SU-DHL-6 (cell line): ENCODE measurements at regions not wholly inside any gene's neighbourhood (a gene's known extent, or its start where the extent isn't known, plus 50 kb on each side); places are given as distances from the start of the nearest gene placed in this dataset.

Source experiments
- H2AFZ ChIP-seq: fragments of 200-600 bp; sonication (generic); 2 replicates; pipeline ENCODE4 v1.6.1; 2014; ENCODE audit warnings: low read depth, mild to moderate bottlenecking, moderate library complexity, mixed read lengths, antibody characterized with exemption, low read length; ENCODE audit not compliant: severe bottlenecking
- H3F3A ChIP-seq: fragments of 200-600 bp; shearing (Covaris generic); 2 replicates; pipeline ENCODE4 v1.6.0; 2016; ENCODE audit warnings: antibody characterized with exemption, mild to moderate bottlenecking; ENCODE audit not compliant: insufficient read depth
- H3K27ac ChIP-seq: fragments of 200-600 bp; sonication (generic); 2 replicates; pipeline ENCODE4 v1.5.1; 2016; ENCODE audit warnings: low read depth, mild to moderate bottlenecking, low read length, moderate library complexity, mixed read lengths
- H3K27me3 ChIP-seq: fragments of 200-600 bp; sonication (generic), shearing (Covaris generic); 2 replicates; pipeline ENCODE4 v1.6.0; 2014; ENCODE audit warnings: mild to moderate bottlenecking, low read length
- H3K36me3 ChIP-seq: fragments of 200-600 bp; sonication (generic); 2 replicates; pipeline ENCODE4 v1.6.1; 2014; ENCODE audit warnings: mild to moderate bottlenecking, low read length, mixed read lengths
- H3K4me2 ChIP-seq: fragments of 300-600, 200-600 bp; shearing (Covaris generic), sonication (generic); 2 replicates; pipeline ENCODE4 v1.6.0; 2014; ENCODE audit warnings: low read length, low read depth, mild to moderate bottlenecking; ENCODE audit not compliant: poor library complexity, severe bottlenecking
- H3K4me3 ChIP-seq: fragments of 200-600 bp; sonication (generic); 2 replicates; pipeline ENCODE4 v1.5.1; 2014; ENCODE audit warnings: antibody characterized with exemption, low read length, mild to moderate bottlenecking, mixed read lengths; ENCODE audit not compliant: insufficient read depth, poor library complexity, severe bottlenecking
- H3K79me2 ChIP-seq: fragments of 200-600 bp; sonication (generic); 2 replicates; pipeline ENCODE4 v1.6.1; 2014; ENCODE audit warnings: mild to moderate bottlenecking, low read length, moderate library complexity; ENCODE audit not compliant: insufficient read depth
- H3K9ac ChIP-seq: fragments of 200-600 bp; sonication (generic); 2 replicates; pipeline ENCODE4 v1.7.0; 2014; ENCODE audit warnings: mild to moderate bottlenecking, low read length
- H3K9me2 ChIP-seq: fragments of 200-600 bp; sonication (generic); replicated peaks from 2 replicates; pipeline ENCODE4 v1.6.1; 2014; ENCODE audit warnings: low read length; ENCODE audit not compliant: insufficient read depth
- H3K9me3 ChIP-seq: fragments of 200-600 bp; sonication (generic); 2 replicates; pipeline ENCODE4 v1.6.1; 2014; ENCODE audit warnings: low read length, mixed read lengths; ENCODE audit not compliant: insufficient read depth
- H4K20me1 ChIP-seq: fragments of 200-600 bp; sonication (generic); 2 replicates; pipeline ENCODE4 v1.6.1; 2014; ENCODE audit warnings: low read depth, mild to moderate bottlenecking, antibody characterized with exemption, low read length, moderate library complexity, mixed read lengths
- EZH2phosphoT487 ChIP-seq: fragments of 200-600 bp; sonication (generic), shearing (Covaris generic); conservative IDR thresholded peaks from 2 replicates; pipeline ENCODE4 v1.6.1; 2018; ENCODE audit warnings: mild to moderate bottlenecking, antibody characterized with exemption, low read length, moderate library complexity, mixed read lengths
- TF ChIP-seq, protein P1 (sequence below): fragments of 200-600 bp; sonication (generic); IDR thresholded peaks from one replicate; pipeline ENCODE4 v1.5.1; 2017; ENCODE audit warnings: antibody characterized with exemption, mild to moderate bottlenecking, low read length, moderate library complexity; ENCODE audit not compliant: insufficient read depth, poor library complexity, severe bottlenecking

- Histone ChIP-seq H3K9me2 (no peaks in the 10 kb centered on the region), H3K4me2 (no peak overlapping the region), H3K9me3 (no peaks in the 10 kb centered on the region), H3K4me3 (no peak overlapping the region), H3K36me3 (no peaks in the 10 kb centered on the region), H3F3A (no peaks in the 10 kb centered on the region), H4K20me1 (no peaks in the 10 kb centered on the region), H3K9ac (no peak overlapping the region), H3K27ac (no peak overlapping the region), H3K79me2 (no peaks in the 10 kb centered on the region), H3K27me3 (no peaks in the 10 kb centered on the region), H2AFZ (no peak overlapping the region)
- TF ChIP-seq, protein P1, sequence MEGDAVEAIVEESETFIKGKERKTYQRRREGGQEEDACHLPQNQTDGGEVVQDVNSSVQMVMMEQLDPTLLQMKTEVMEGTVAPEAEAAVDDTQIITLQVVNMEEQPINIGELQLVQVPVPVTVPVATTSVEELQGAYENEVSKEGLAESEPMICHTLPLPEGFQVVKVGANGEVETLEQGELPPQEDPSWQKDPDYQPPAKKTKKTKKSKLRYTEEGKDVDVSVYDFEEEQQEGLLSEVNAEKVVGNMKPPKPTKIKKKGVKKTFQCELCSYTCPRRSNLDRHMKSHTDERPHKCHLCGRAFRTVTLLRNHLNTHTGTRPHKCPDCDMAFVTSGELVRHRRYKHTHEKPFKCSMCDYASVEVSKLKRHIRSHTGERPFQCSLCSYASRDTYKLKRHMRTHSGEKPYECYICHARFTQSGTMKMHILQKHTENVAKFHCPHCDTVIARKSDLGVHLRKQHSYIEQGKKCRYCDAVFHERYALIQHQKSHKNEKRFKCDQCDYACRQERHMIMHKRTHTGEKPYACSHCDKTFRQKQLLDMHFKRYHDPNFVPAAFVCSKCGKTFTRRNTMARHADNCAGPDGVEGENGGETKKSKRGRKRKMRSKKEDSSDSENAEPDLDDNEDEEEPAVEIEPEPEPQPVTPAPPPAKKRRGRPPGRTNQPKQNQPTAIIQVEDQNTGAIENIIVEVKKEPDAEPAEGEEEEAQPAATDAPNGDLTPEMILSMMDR, result no peak
- no peak for TF ChIP-seq EZH2phosphoT487
Observed at GRCh38 chr3:194195611-194196010, 59.7 kb downstream of the HES1 start.

DNA sequence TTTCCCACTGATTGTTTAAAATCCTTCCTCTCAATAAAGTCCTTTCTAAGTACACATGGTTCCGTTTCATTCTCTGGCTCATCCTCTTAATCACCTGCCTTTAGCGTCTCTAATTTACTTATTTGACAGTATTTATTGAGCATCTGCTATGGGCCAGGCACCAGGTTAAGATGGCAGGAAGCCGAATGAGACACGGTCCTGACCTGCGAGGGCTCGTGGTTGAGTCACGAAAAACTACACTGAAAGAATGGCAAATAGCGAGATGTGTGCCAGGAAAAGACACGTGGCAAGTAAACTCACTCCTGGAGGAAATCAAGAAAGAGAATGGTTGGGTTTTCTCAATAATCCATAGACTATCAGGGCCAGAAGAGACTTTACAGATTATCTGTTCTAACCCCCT lies 60.9 kb downstream of the HES1 start:
- Histone ChIP-seq H3K4me2 (no peak overlapping the region), H4K20me1 (no peaks in the 10 kb centered on the region), H3K79me2 (no peaks in the 10 kb centered on the region), H3K27me3 (no peaks in the 10 kb centered on the region), H3K27ac (no peak overlapping the region), H3K4me3 (no peak overlapping the region), H3K9me3 (no peaks in the 10 kb centered on the region), H3F3A (no peaks in the 10 kb centered on the region), H3K36me3 (no peaks in the 10 kb centered on the region), H3K9ac (no peak overlapping the region), H3K9me2 (no peaks in the 10 kb centered on the region), H2AFZ (no peak overlapping the region)
- TF ChIP-seq, protein P1, result no peak
- TF ChIP-seq EZH2phosphoT487, result no peak

- Histone ChIP-seq H4K20me1 (no peaks in the 10 kb centered on the region), H3K27ac (no peak overlapping the region), H3K79me2 (no peaks in the 10 kb centered on the region), H3K27me3 (no peaks in the 10 kb centered on the region), H3K36me3 (no peaks in the 10 kb centered on the region), H3K9me3 (no peaks in the 10 kb centered on the region), H3K9ac (no peak overlapping the region), H2AFZ (no peak overlapping the region), H3K4me3 (no peak overlapping the region), H3K4me2 (no peak overlapping the region), H3F3A (no peaks in the 10 kb centered on the region), H3K9me2 (no peaks in the 10 kb centered on the region)
- TF ChIP-seq, protein P1, result no peak
- no peak for TF ChIP-seq EZH2phosphoT487
Observed at GRCh38 chr3:194197396-194197960, 61.5 kb downstream of the HES1 start.
